Fibroblast of lung (primary cell): ENCODE measurements at regions not wholly inside any gene's neighbourhood (a gene's known extent, or its start where the extent isn't known, plus 50 kb on each side); places are given as distances from the start of the nearest gene placed in this dataset.
"Not testable (repeated sequence)": the region's sequence is repeated elsewhere in the genome, so short reads cannot be mapped to it uniquely, and the experiment has no call there.

Source experiments
- DNase-seq, 2 donors: peaks; one replicate each; pipeline versions ENCODE4 v3.0.0 to v3.0.0-alpha.2; 2010; ENCODE audit warnings: low read depth in 2 of 2
- H2AFZ ChIP-seq: 2 replicates; pipeline ENCODE4 v1.5.1; 2012; ENCODE audit warnings: low read length, control low read depth, inconsistent platforms
- H3K27ac ChIP-seq: 2 replicates; pipeline ENCODE4 v1.5.1; 2011; ENCODE audit warnings: low read length, control low read depth; ENCODE audit not compliant: insufficient read depth
- H3K27me3 ChIP-seq: 2 replicates; pipeline ENCODE4 v1.5.1; 2011; ENCODE audit warnings: mild to moderate bottlenecking, low read length; ENCODE audit not compliant: control insufficient read depth, insufficient read depth
- H3K36me3 ChIP-seq: 2 replicates; pipeline ENCODE4 v1.5.1; 2011; ENCODE audit warnings: low read length; ENCODE audit not compliant: control insufficient read depth, insufficient read depth
- H3K4me1 ChIP-seq: 2 replicates; pipeline ENCODE4 v1.5.1; 2011; ENCODE audit warnings: low read length; ENCODE audit not compliant: control insufficient read depth, insufficient read depth; ENCODE audit errors: extremely low read depth
- H3K4me2 ChIP-seq: 2 replicates; pipeline ENCODE4 v1.5.1; 2011; ENCODE audit warnings: low read length, control low read depth; ENCODE audit not compliant: insufficient read depth; ENCODE audit errors: extremely low read depth
- H3K4me3 ChIP-seq, 4 experiments: fragments of 200-600 bp in 1 of 4; sonication (generic) in 1 of 4; replicated peaks in 1 of 4; 2 replicates each; pipeline ENCODE4 v1.5.1; 2011 to 2016; ENCODE audit warnings: low read length in 4 of 4, low read depth in 3 of 4, mild to moderate bottlenecking in 3 of 4, control low read depth in 2 of 4, inconsistent platforms in 1 of 4, mixed read lengths in 1 of 4; ENCODE audit not compliant: insufficient read depth in 1 of 4; ENCODE audit errors: control extremely low read depth in 1 of 4
- H3K79me2 ChIP-seq: 2 replicates; pipeline ENCODE4 v1.5.1; 2012; ENCODE audit warnings: mild to moderate bottlenecking, low read length, inconsistent platforms; ENCODE audit not compliant: control insufficient read depth, insufficient read depth
- H3K9ac ChIP-seq: 2 replicates; pipeline ENCODE4 v1.5.1; 2011; ENCODE audit warnings: mild to moderate bottlenecking, low read length, control low read depth; ENCODE audit not compliant: insufficient read depth
- H3K9me3 ChIP-seq: 2 replicates; pipeline ENCODE4 v1.5.1; 2012; ENCODE audit warnings: low read depth, low read length; ENCODE audit not compliant: control insufficient read depth, insufficient read depth
- H4K20me1 ChIP-seq: 2 replicates; pipeline ENCODE4 v1.5.1; 2011; ENCODE audit warnings: low read length; ENCODE audit not compliant: control insufficient read depth, insufficient read depth; ENCODE audit errors: extremely low read depth

GRCh38 chr11:67761211-67761610, 86.8 kb upstream of the ALDH3B2 start:
- H3K4me3 ChIP-seq, H4K20me1 ChIP-seq, H3K27me3 ChIP-seq, H3K36me3 ChIP-seq, DNase-seq, H2AFZ ChIP-seq, H3K9me3 ChIP-seq, H3K9ac ChIP-seq, H3K27ac ChIP-seq, H3K4me1 ChIP-seq, H3K79me2 ChIP-seq, H3K4me2 ChIP-seq: not testable (repeated sequence)

GRCh38 chr11:67759321-67759720, 84.9 kb upstream of the ALDH3B2 start:
- H3K4me2 ChIP-seq, H3K9me3 ChIP-seq, DNase-seq, H3K4me3 ChIP-seq, H2AFZ ChIP-seq, H3K36me3 ChIP-seq, H3K9ac ChIP-seq, H3K4me1 ChIP-seq, H3K27me3 ChIP-seq, H3K27ac ChIP-seq, H4K20me1 ChIP-seq, H3K79me2 ChIP-seq: not testable (repeated sequence)

GRCh38 chr11:67758467-67758866, 84.0 kb upstream of the ALDH3B2 start:
- H2AFZ ChIP-seq = not testable (repeated sequence)

GRCh38 chr11:67758009-67758408, 83.6 kb upstream of the ALDH3B2 start:
- H3K9me3 ChIP-seq, H3K9ac ChIP-seq, H3K4me1 ChIP-seq, H3K4me2 ChIP-seq, H2AFZ ChIP-seq, H4K20me1 ChIP-seq, DNase-seq, H3K27me3 ChIP-seq, H3K4me3 ChIP-seq, H3K79me2 ChIP-seq, H3K27ac ChIP-seq, H3K36me3 ChIP-seq: not testable (repeated sequence)

More at GRCh38 chr11:67758467-67758866, 84.0 kb upstream of the ALDH3B2 start:
- not testable (repeated sequence) for H3K27me3 ChIP-seq, H3K4me3 ChIP-seq, H3K36me3 ChIP-seq, DNase-seq, H3K4me2 ChIP-seq, H3K27ac ChIP-seq, H3K4me1 ChIP-seq, H3K79me2 ChIP-seq, H3K9ac ChIP-seq, H3K9me3 ChIP-seq, H4K20me1 ChIP-seq

GRCh38 chr11:67753820-67754219, 79.4 kb upstream of the ALDH3B2 start:
- not testable (repeated sequence) for H4K20me1 ChIP-seq, H3K4me2 ChIP-seq, H3K27ac ChIP-seq, DNase-seq, H3K27me3 ChIP-seq, H3K9ac ChIP-seq, H2AFZ ChIP-seq, H3K79me2 ChIP-seq, H3K36me3 ChIP-seq, H3K4me1 ChIP-seq, H3K9me3 ChIP-seq, H3K4me3 ChIP-seq
